NCI-H1694 (cell line): ENCODE measurements at regions not wholly inside any gene's neighbourhood (a gene's known extent, or its start where the extent isn't known, plus 50 kb on each side); places are given as distances from the start of the nearest gene placed in this dataset.

Experiments
- DNase-seq: peaks from one replicate; lab custom pipeline; 2025; lab: John Stamatoyannopoulos, UW

GRCh38 chr12:89920866-89921265 is 212.2 kb upstream of the ATP2B1 start:
- DNase-seq: no peak

- no peak for DNase-seq
Observed at GRCh38 chr12:89919241-89919906, 210.7 kb upstream of the ATP2B1 start.

- DNase-seq: no peak
Observed at GRCh38 chr12:89918172-89918846, 209.7 kb upstream of the ATP2B1 start.

- no peak for DNase-seq
Observed at GRCh38 chr12:89909753-89910152, 201.1 kb upstream of the ATP2B1 start.

GRCh38 chr12:89907659-89908058 is 199.0 kb upstream of the ATP2B1 start:
- no peak for DNase-seq

GRCh38 chr12:89906824-89907223 is 198.2 kb upstream of the ATP2B1 start:
- no peak for DNase-seq

GRCh38 chr12:89906178-89906577 is 197.5 kb upstream of the ATP2B1 start:
- DNase-seq: no peak

- no peak for DNase-seq
Observed at GRCh38 chr12:89901906-89902642, 193.4 kb upstream of the ATP2B1 start.

- DNase-seq: no peak
Observed at GRCh38 chr12:89901319-89901718, 192.7 kb upstream of the ATP2B1 start.

GRCh38 chr12:89899651-89900050 is 191.0 kb upstream of the ATP2B1 start:
- no peak for DNase-seq

GRCh38 chr12:89895591-89895990 is 187.0 kb upstream of the ATP2B1 start:
- no peak for DNase-seq

- no peak for DNase-seq
Observed at GRCh38 chr12:89895101-89895500, 186.5 kb upstream of the ATP2B1 start.

- no peak for DNase-seq
Observed at GRCh38 chr12:89893972-89894706, 185.5 kb upstream of the ATP2B1 start.

- no peak for DNase-seq
Observed at GRCh38 chr12:89892436-89892835, 183.8 kb upstream of the ATP2B1 start.

- DNase-seq: no peak
Observed at GRCh38 chr12:89891933-89892332, 183.3 kb upstream of the ATP2B1 start.

GRCh38 chr12:89890161-89890560 is 181.5 kb upstream of the ATP2B1 start:
- DNase-seq: no peak

GRCh38 chr12:89889062-89889461 is 180.4 kb upstream of the ATP2B1 start:
- no peak for DNase-seq

GRCh38 chr12:89884952-89885351 is 176.3 kb upstream of the ATP2B1 start:
- no peak for DNase-seq

GRCh38 chr12:89884416-89884898 is 175.8 kb upstream of the ATP2B1 start:
- DNase-seq: no peak

GRCh38 chr12:89883630-89884389 is 175.2 kb upstream of the ATP2B1 start:
- DNase-seq: peak; percentile 74

- DNase-seq: no peak
Observed at GRCh38 chr12:89882792-89883191, 174.2 kb upstream of the ATP2B1 start.

- no peak for DNase-seq
Observed at GRCh38 chr12:89882050-89882449, 173.4 kb upstream of the ATP2B1 start.
